Pancreas (tissue), 10 donors: ENCODE measurements at regions not wholly inside any gene's neighbourhood (a gene's known extent, or its start where the extent isn't known, plus 50 kb on each side); places are given as distances from the start of the nearest gene placed in this dataset.

Source experiments
- ATAC-seq, 4 donors: fragments of 200-7000 bp; cut with Tn5 transposase; one replicate each; pipeline versions ENCODE4 v1.8.0 to v1.9.1; 2020; ENCODE audit warnings: mild to moderate bottlenecking in 4 of 4, moderate library complexity in 4 of 4
- DNase-seq, 6 donors: peaks; one replicate each; pipeline ENCODE4 v3.0.0-alpha.2; 2020
- FAIRE-seq: peaks from 2 replicates; lab custom pipeline; 2012; peaks lifted over from hg19 to GRCh38; lab: Jason Lieb, UNC
- H3K27ac ChIP-seq, 4 donors: fragments of 200-600 bp; sonication (generic); 1 replicate in 3 of 4; 2 replicates in 1 of 4; pipeline versions ENCODE4 v1.5.0 to v1.8.0; 2020
- H3K27me3 ChIP-seq, 4 donors: fragments of 200-600 bp; one replicate each; pipeline ENCODE4 v1.8.0; 2021
- H3K36me3 ChIP-seq, 3 donors: fragments of 200-600 bp; sonication (generic) in 1 of 3; one replicate each; pipeline versions ENCODE4 v1.5.0 to v1.8.0; 2020 to 2021
- H3K4me1 ChIP-seq, 3 donors: fragments of 200-600 bp; one replicate each; pipeline ENCODE4 v1.8.0; 2021
- H3K4me3 ChIP-seq, 4 donors: fragments of 200-600 bp; sonication (generic) in 2 of 4; one replicate each; pipeline versions ENCODE4 v1.5.0 to v1.8.0; 2020 to 2021
- H3K9me3 ChIP-seq, 4 donors: fragments of 200-600 bp; one replicate each; pipeline ENCODE4 v1.8.0; 2021
- CTCF ChIP-seq, 4 donors: fragments of 200-600 bp; sonication (generic) in 3 of 4; IDR thresholded peaks; one replicate each; pipeline versions ENCODE4 v1.5.0 to v1.8.0; 2021; ENCODE audit warnings: antibody characterized with exemption in 4 of 4
- WGBS, 2 donors: extraction: QIAGEN DNeasy Blood & Tissue Kit; methylation state at CpG; one replicate each; pipeline ENCODE4 v1.1.7; 2013; 5-methylcytosine and 5-hydroxymethylcytosine counted together
- intact Hi-C, 3 donors: fragments of 100-400 bp; cut with DNase I; formaldehyde crosslinking; loops; one replicate each; pipeline versions ENCODE4 v1.11.1 to v1.14.2; 2022
- donor health status: healthy with polysubstance abuse.
- donor health status: DM: no; HTN: no; CAD: no; lungs with moderate emphysema.
- donor health status: DM: no; HTN: no; CAD: no.
- donor health status: control.
- donor health status: control.
- donor health status: Bipolar disorder and iron deficiency.
- donor health status: DM: yes; HTN: yes; CAD: no.
- donor health status: DM: no; HTN: no; CAD: no.
- donor health status: DM: no; HTN: no; CAD: no.
- donor health status: DM: yes; HTN: yes; CAD: no.

GRCh38 chr20:19067986-19068385 is 144.5 kb upstream of the SLC24A3 start:
- no peak for ATAC-seq
- no peak for FAIRE-seq
- no peaks in the 10 kb centered on the region for H3K36me3 ChIP-seq
- no peak overlapping the region for H3K4me3 ChIP-seq
- H3K9me3 ChIP-seq = no peaks in the 10 kb centered on the region
- H3K27ac ChIP-seq = no peak overlapping the region
- intact Hi-C loops = no loop called here
- DNase-seq = no peak
- 42 to 76% methylated on average over 1 of the region's 1 CpG for WGBS, 2 donors
- H3K27me3 ChIP-seq = no peaks in the 10 kb centered on the region
- no peaks in the 10 kb centered on the region for H3K4me1 ChIP-seq
- TF ChIP-seq CTCF (IDR thresholded peaks at IDR 0.05) = no peak

DNA sequence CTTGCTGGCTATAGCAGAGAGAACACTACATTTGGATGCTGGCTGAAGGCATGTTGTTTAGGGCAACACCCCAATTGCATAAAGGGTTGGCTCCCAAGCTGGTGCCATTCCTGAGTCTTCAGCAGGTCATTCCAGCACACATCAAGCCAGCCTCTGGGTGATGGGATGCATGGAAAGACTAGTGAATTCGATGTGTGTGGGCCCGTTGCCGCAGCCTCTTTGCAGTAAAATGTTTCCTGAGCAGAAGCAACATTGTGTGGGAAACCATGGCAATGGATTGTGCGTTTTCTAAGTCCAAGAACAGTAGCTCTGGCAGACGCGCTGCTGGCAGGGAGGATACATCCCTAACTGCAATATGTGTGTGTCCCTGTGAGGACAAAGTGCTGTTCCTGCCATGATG is 142.4 kb upstream of the SLC24A3 start:
- 67 to 78% methylated on average over 6 of the region's 6 CpGs for WGBS, 2 donors
- Histone ChIP-seq H3K27me3 (no peaks in the 10 kb centered on the region), H3K9me3 (no peaks in the 10 kb centered on the region), H3K4me3 (no peak overlapping the region), H3K27ac (no peak overlapping the region), H3K36me3 (no peaks in the 10 kb centered on the region), H3K4me1 (no peaks in the 10 kb centered on the region)
- DNase-seq = no peak
- no peak for FAIRE-seq
- intact Hi-C loops = no loop called here
- no peak for TF ChIP-seq CTCF (IDR thresholded peaks at IDR 0.05)
- no peak for ATAC-seq

- WGBS, 2 donors = 43 to 52% methylated on average over 3 of the region's 3 CpGs
- TF ChIP-seq CTCF (IDR thresholded peaks at IDR 0.05) = no peak
- H3K4me1 ChIP-seq = no peaks in the 10 kb centered on the region
- no peaks in the 10 kb centered on the region for H3K9me3 ChIP-seq
- no peaks in the 10 kb centered on the region for H3K36me3 ChIP-seq
- ATAC-seq (no peak), DNase-seq (no peak), FAIRE-seq (no peak)
- H3K27me3 ChIP-seq = no peaks in the 10 kb centered on the region
- intact Hi-C loops = no loop called here
- H3K4me3 ChIP-seq = no peak overlapping the region
- H3K27ac ChIP-seq = no peak overlapping the region
Measured at GRCh38 chr20:19070681-19071445, 141.6 kb upstream of the SLC24A3 start.

- ATAC-seq = no peak
- WGBS, 2 donors = 54 to 67% methylated on average over 3 of the region's 3 CpGs
- no peak overlapping the region for H3K27ac ChIP-seq
- no peak for DNase-seq
- TF ChIP-seq CTCF (IDR thresholded peaks at IDR 0.05) = no peak
- no peaks in the 10 kb centered on the region for H3K9me3 ChIP-seq
- no peaks in the 10 kb centered on the region for H3K27me3 ChIP-seq
- no peaks in the 10 kb centered on the region for H3K4me1 ChIP-seq
- FAIRE-seq = no peak
- intact Hi-C loops = no loop called here
- H3K4me3 ChIP-seq = no peak overlapping the region
- no peaks in the 10 kb centered on the region for H3K36me3 ChIP-seq
Measured at GRCh38 chr20:19071446-19071725, 141.1 kb upstream of the SLC24A3 start.

DNA sequence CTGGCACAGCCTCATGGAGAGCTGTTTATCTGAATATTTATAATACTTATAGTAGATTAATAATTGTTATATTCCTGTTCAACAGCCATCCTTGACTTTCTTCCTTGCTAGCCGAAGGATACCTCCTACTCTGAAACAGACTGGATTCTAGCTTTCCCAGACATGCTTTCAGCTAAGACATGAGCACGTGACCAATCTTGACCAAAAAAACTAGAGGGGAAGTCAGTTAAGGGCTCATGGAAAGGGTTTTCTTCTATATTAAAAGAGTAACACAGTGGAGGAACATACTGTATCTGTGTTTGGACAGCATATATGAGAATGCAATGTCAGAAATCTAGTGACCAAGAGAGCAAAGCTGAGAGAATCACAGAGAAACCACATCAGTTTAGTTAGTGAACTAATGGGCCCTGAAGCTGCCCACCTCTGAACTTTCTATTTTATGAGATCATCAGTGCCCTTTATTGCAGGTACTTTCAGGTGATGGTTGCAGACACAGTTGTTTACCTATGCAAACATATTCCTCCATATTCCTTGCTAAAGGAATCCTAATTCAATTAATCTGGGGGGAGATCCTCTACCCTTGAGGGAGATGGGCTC is 140.4 kb upstream of the SLC24A3 start:
- FAIRE-seq = no peak
- H3K36me3 ChIP-seq = no peaks in the 10 kb centered on the region
- WGBS, 2 donors = 53 to 60% methylated on average over 2 of the region's 2 CpGs
- no peaks in the 10 kb centered on the region for H3K9me3 ChIP-seq
- no peak for DNase-seq
- H3K4me1 ChIP-seq = no peaks in the 10 kb centered on the region
- no peak for ATAC-seq
- intact Hi-C loops = no loop called here
- H3K27ac ChIP-seq = no peak overlapping the region
- H3K4me3 ChIP-seq = no peak overlapping the region
- no peak for TF ChIP-seq CTCF (IDR thresholded peaks at IDR 0.05)
- no peaks in the 10 kb centered on the region for H3K27me3 ChIP-seq
